Testis (tissue), 2 donors: ENCODE measurements at regions not wholly inside any gene's neighbourhood (a gene's known extent, or its start where the extent isn't known, plus 50 kb on each side); places are given as distances from the start of the nearest gene placed in this dataset.

ENCODE experiments used
- POLR2A ChIP-seq: fragments of 450-650 bp; IDR thresholded peaks from one replicate; pipeline ENCODE4 v1.6.1; 2017; ENCODE audit warnings: antibody characterized with exemption, mild to moderate bottlenecking, moderate library complexity
- TF ChIP-seq, protein P1 (sequence below), 3 experiments: fragments of 450-650 bp in 2 of 3; fragments of 200-600 bp in 1 of 3; sonication (generic) in 1 of 3; IDR thresholded peaks; one replicate each; pipeline ENCODE4 v1.5.1; 2016 to 2019; ENCODE audit warnings: antibody characterized with exemption in 3 of 3, mild to moderate bottlenecking in 2 of 3, moderate library complexity in 1 of 3

DNA sequence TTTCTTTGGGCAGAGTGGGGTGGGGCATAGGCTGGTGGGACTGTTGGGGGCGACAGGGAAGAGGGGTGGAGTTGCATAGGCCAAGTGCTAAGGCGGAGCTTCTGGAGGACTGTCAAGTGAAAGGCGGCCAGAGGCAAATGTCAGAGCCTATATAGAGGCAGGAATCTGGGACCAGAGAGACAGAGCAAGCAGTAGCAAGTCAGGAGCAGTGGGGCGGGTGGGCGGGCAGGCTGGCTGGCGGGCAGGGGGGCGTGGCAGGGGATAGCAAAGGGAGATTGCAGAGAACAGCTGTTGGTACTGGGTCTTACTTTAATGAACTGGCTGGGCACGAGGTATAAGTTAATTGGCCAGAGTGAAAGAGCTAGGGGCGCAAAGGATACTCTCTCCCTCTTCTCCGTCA lies 89.8 kb downstream of the RTL9 start:
- TF ChIP-seq, protein P1, sequence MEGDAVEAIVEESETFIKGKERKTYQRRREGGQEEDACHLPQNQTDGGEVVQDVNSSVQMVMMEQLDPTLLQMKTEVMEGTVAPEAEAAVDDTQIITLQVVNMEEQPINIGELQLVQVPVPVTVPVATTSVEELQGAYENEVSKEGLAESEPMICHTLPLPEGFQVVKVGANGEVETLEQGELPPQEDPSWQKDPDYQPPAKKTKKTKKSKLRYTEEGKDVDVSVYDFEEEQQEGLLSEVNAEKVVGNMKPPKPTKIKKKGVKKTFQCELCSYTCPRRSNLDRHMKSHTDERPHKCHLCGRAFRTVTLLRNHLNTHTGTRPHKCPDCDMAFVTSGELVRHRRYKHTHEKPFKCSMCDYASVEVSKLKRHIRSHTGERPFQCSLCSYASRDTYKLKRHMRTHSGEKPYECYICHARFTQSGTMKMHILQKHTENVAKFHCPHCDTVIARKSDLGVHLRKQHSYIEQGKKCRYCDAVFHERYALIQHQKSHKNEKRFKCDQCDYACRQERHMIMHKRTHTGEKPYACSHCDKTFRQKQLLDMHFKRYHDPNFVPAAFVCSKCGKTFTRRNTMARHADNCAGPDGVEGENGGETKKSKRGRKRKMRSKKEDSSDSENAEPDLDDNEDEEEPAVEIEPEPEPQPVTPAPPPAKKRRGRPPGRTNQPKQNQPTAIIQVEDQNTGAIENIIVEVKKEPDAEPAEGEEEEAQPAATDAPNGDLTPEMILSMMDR (IDR thresholded peaks at IDR 0.05), result no peak
- no peak for TF ChIP-seq POLR2A
